Endothelial cell of umbilical vein (primary cell): ENCODE measurements at regions not wholly inside any gene's neighbourhood (a gene's known extent, or its start where the extent isn't known, plus 50 kb on each side); places are given as distances from the start of the nearest gene placed in this dataset.

ENCODE experiments used
- BruUV-seq: library from RNA; stranded (reverse); fragments of 400-500 nt; replicated peaks from 2 replicates; lab custom pipeline; 2021; lab: Mats Ljungman, UMichigan
- CTCF ChIA-PET: fragments of 300-600, 350-600 bp; sonication (Branson Sonifier 250); formaldehyde crosslinking; loops from one replicate; lab custom pipeline; 2021; ENCODE audit warnings: antibody characterized with exemption, inconsistent platforms; lab: Charles Lee
- POLR2A ChIA-PET: fragments of 300-600, 350-600 bp; sonication (Branson Sonifier 250); formaldehyde crosslinking; loops from one replicate; lab custom pipeline; 2021; ENCODE audit warnings: antibody characterized with exemption, inconsistent platforms; lab: Charles Lee
- DNase-seq: peaks from one replicate; pipeline ENCODE4 v3.0.0-alpha.2; 2011; ENCODE audit warnings: low read depth, low spot score
- FAIRE-seq: peaks from 2 replicates; lab custom pipeline; 2011; peaks lifted over from hg19 to GRCh38; lab: Jason Lieb, UNC
- H2AFZ ChIP-seq: 2 replicates; pipeline ENCODE4 v1.6.0; 2012; ENCODE audit warnings: low read depth, low read length, control low read depth, inconsistent platforms
- H3K27ac ChIP-seq: 2 replicates; pipeline ENCODE4 v1.5.1; 2011; ENCODE audit warnings: low read depth, mild to moderate bottlenecking, control low read depth, low read length, moderate library complexity; ENCODE audit not compliant: insufficient read depth
- H3K27me3 ChIP-seq, 2 experiments: 2 replicates each; pipeline versions ENCODE4 v1.6.0 to v1.6.1; 2011; ENCODE audit warnings: low read length in 2 of 2, mixed read lengths in 1 of 2; ENCODE audit not compliant: control insufficient read depth in 2 of 2, insufficient read depth in 2 of 2
- H3K36me3 ChIP-seq, 2 experiments: 2 replicates in 1 of 2; 3 replicates in 1 of 2; pipeline ENCODE4 v1.5.1; 2011; ENCODE audit warnings: low read length in 2 of 2, mild to moderate bottlenecking in 1 of 2, moderate library complexity in 1 of 2; ENCODE audit not compliant: control insufficient read depth in 2 of 2, insufficient read depth in 2 of 2; ENCODE audit errors: extremely low read depth in 1 of 2
- H3K4me1 ChIP-seq: 3 replicates; pipeline ENCODE4 v1.5.1; 2011; ENCODE audit warnings: mild to moderate bottlenecking, low read length; ENCODE audit not compliant: control insufficient read depth, insufficient read depth; ENCODE audit errors: extremely low read depth
- H3K4me2 ChIP-seq: 2 replicates; pipeline ENCODE4 v1.6.1; 2011; ENCODE audit warnings: low read length, control low read depth, mixed read lengths; ENCODE audit not compliant: insufficient read depth
- H3K4me3 ChIP-seq, 3 experiments: fragments of 200-600 bp in 1 of 3; sonication (generic), shearing (Covaris generic) in 1 of 3; replicated peaks in 1 of 3; 2 replicates each; pipeline ENCODE4 v1.5.1; 2011 to 2016; ENCODE audit warnings: control low read depth in 3 of 3, low read length in 3 of 3, mild to moderate bottlenecking in 2 of 3, inconsistent platforms in 1 of 3, low read depth in 1 of 3, moderate library complexity in 1 of 3; ENCODE audit not compliant: insufficient read depth in 1 of 3
- H3K79me2 ChIP-seq: 2 replicates; pipeline ENCODE4 v1.6.0; 2012; ENCODE audit warnings: low read length, inconsistent platforms; ENCODE audit not compliant: control insufficient read depth, insufficient read depth
- H3K9ac ChIP-seq: replicated peaks from 2 replicates; pipeline ENCODE3; 2011; ENCODE audit warnings: low read length, control low read depth; ENCODE audit not compliant: insufficient read depth; ENCODE audit errors: extremely low read depth
- H3K9me1 ChIP-seq: replicated peaks from 3 replicates; pipeline ENCODE4 v1.6.0; 2011; ENCODE audit warnings: mild to moderate bottlenecking, low read length; ENCODE audit not compliant: control insufficient read depth, insufficient read depth; ENCODE audit errors: extremely low read depth
- H3K9me3 ChIP-seq: replicated peaks from 2 replicates; pipeline ENCODE4 v1.5.1; 2012; ENCODE audit warnings: low read length, inconsistent platforms; ENCODE audit not compliant: control insufficient read depth, insufficient read depth
- H4K20me1 ChIP-seq: replicated peaks from 2 replicates; pipeline ENCODE3; 2011; ENCODE audit warnings: mild to moderate bottlenecking, low read length; ENCODE audit not compliant: control insufficient read depth, insufficient read depth; ENCODE audit errors: extremely low read depth
- CTCF ChIP-seq, 2 donors: IDR thresholded peaks; 1 replicate in 1 of 2; 2 replicates in 1 of 2; pipeline ENCODE4 v1.5.1; 2011; ENCODE audit warnings: low read length in 2 of 2, mild to moderate bottlenecking in 2 of 2, moderate library complexity in 2 of 2, control low read depth in 1 of 2, inconsistent platforms in 1 of 2, low read depth in 1 of 2; ENCODE audit not compliant: insufficient read depth in 1 of 2; ENCODE audit errors: extremely low read depth in 1 of 2
- EZH2 ChIP-seq: IDR thresholded peaks from 2 replicates; pipeline ENCODE4 v1.6.1; 2012; ENCODE audit warnings: borderline replicate concordance, low read depth, mild to moderate bottlenecking, moderate library complexity, low read length, inconsistent platforms; ENCODE audit not compliant: severe bottlenecking
- GATA2 ChIP-seq: IDR thresholded peaks from 2 replicates; pipeline ENCODE4 v1.7.0; 2011; ENCODE audit warnings: low read depth, mild to moderate bottlenecking, moderate library complexity, mixed read lengths, low read length; ENCODE audit not compliant: insufficient read length, insufficient read depth
- JUN ChIP-seq: IDR thresholded peaks from 2 replicates; pipeline ENCODE4 v1.6.1; 2011; ENCODE audit warnings: borderline replicate concordance, low read depth; ENCODE audit not compliant: insufficient read length, insufficient read depth
- MAX ChIP-seq: IDR thresholded peaks from 2 replicates; pipeline ENCODE4 v1.6.1; 2011; ENCODE audit not compliant: insufficient read depth, insufficient read length
- POLR2A ChIP-seq: IDR thresholded peaks from 2 replicates; pipeline ENCODE4 v1.6.1; 2012; ENCODE audit warnings: low read depth, mild to moderate bottlenecking, control low read depth, low read length
- POLR2AphosphoS5 ChIP-seq: IDR thresholded peaks from 2 replicates; pipeline ENCODE4 v1.6.1; 2012; ENCODE audit warnings: low read depth, mild to moderate bottlenecking, control low read depth, low read length, moderate library complexity; ENCODE audit not compliant: insufficient read depth
- dilution Hi-C: fragments of 300-500 bp; cut with MboI; formaldehyde crosslinking; loops from one replicate; pipeline ENCODE4 v1.15.0; 2019; ENCODE audit warnings: low sequenced_read_pairs; ENCODE audit not compliant: extremely low pct_ligation_motif_present
- intact Hi-C: fragments of 100-400 bp; cut with micrococcal nuclease; formaldehyde crosslinking; loops from one replicate; pipeline ENCODE4 v1.10.0; 2022

GRCh38 chr13:27869436-27870095 lies 50.2 kb upstream of the PDX1 start:
- dilution Hi-C loops (no loop called here), intact Hi-C loops (loop anchor here (1.0 kb wide), 2 partner anchors 84 to 115 kb away; no protein-coding TSS in a partner anchor)
- POLR2A ChIA-PET = no interaction called here
- no peaks in the 10 kb centered on the region for H3K79me2 ChIP-seq
- no peaks in the 10 kb centered on the region for H4K20me1 ChIP-seq
- H3K27ac ChIP-seq = no peak overlapping the region
- no peaks in the 10 kb centered on the region for H3K36me3 ChIP-seq
- no TSS peak for BruUV-seq
- H3K4me2 ChIP-seq = no peak overlapping the region
- no peak overlapping the region for H3K9ac ChIP-seq
- peaks cover 0 to 16% of the 10 kb centered on the region in 2 experiments for H3K27me3 ChIP-seq
- FAIRE-seq (no peak), DNase-seq (no peak)
- CTCF ChIA-PET = interaction anchor here (0.6 to 3.0 kb wide), 27 partner anchors 8 to 927 kb away, joined by 3 to 73 read pairs (median 5); no protein-coding TSS in a partner anchor
- TF ChIP-seq POLR2A (no peak), JUN (no peak), GATA2 (no peak), MAX (no peak), EZH2 (no peak), CTCF (IDR thresholded peaks at IDR 0.05; ENCODE audit: extremely low read depth in 1 of 2, insufficient read depth in 1 of 2, low read depth in 1 of 2, low read length in 2 of 2) (no peak), POLR2AphosphoS5 (no peak)
- H3K4me1 ChIP-seq = no peaks in the 10 kb centered on the region
- no peak overlapping the region for H3K4me3 ChIP-seq
- H3K9me3 ChIP-seq = no peaks in the 10 kb centered on the region
- no peak overlapping the region for H2AFZ ChIP-seq
- no peaks in the 10 kb centered on the region for H3K9me1 ChIP-seq
